ENCODE measurements at regions not wholly inside any gene's neighbourhood (a gene's known extent, or its start where the extent isn't known, plus 50 kb on each side); places are given as distances from the start of the nearest gene placed in this dataset.

GRCh38 chr1:233489411-233489810 is 124.5 kb upstream of the KCNK1 start:
- no peak overlapping the region for H3K9ac ChIP-seq (ENCODE audit: low read length)

GRCh38 chr1:233490488-233490887 is 123.4 kb upstream of the KCNK1 start:
- H3F3A ChIP-seq (ENCODE audit: insufficient read depth, low read length), result no peaks in the 10 kb centered on the region; the same call in 1 of the 2 replicates
- no peak for DNase-seq
- no peaks in the 10 kb centered on the region for H4K20me1 ChIP-seq (ENCODE audit: insufficient read depth, low read length)
- no peaks in the 10 kb centered on the region for H3K36me3 ChIP-seq (replicated peaks; ENCODE audit: insufficient read depth, low read length)
- H3K4me2 ChIP-seq (ENCODE audit: low read depth, low read length), result no peak overlapping the region
- no peak for TF ChIP-seq CTCF (IDR thresholded peaks at IDR 0.05; ENCODE audit: low read length)
- no peak for TF ChIP-seq EZH2 (optimal IDR thresholded peaks at IDR 0.05; ENCODE audit: low read depth, low read length)
- TF ChIP-seq EZH2phosphoT487 (IDR thresholded peaks at IDR 0.05; ENCODE audit: low read length), result no peak
- no peaks in the 10 kb centered on the region for H3K9me3 ChIP-seq (replicated peaks; ENCODE audit: insufficient read depth, low read length)
- H3K9me2 ChIP-seq (replicated peaks; ENCODE audit: insufficient read depth, low read length), result no peaks in the 10 kb centered on the region
- H3K4me1 ChIP-seq (ENCODE audit: low read length), result peaks cover 35% of the 10 kb centered on the region
- no peak overlapping the region for H3K4me3 ChIP-seq (ENCODE audit: low read length)
- H3K9ac ChIP-seq (ENCODE audit: low read length), result no peak overlapping the region
- no peaks in the 10 kb centered on the region for H3K27me3 ChIP-seq (replicated peaks; ENCODE audit: insufficient read depth, low read length)
- no peaks in the 10 kb centered on the region for H3K79me2 ChIP-seq (ENCODE audit: low read length)
- peak overlapping the region; percentile 61; the same call in 1 of the 2 replicates for H3K27ac ChIP-seq (ENCODE audit: low read length)
- H2AFZ ChIP-seq (ENCODE audit: low read length), result 0 out of 2 replicates have a peak overlapping the region, but pooled peaks have one; percentile 5

More at GRCh38 chr1:233489411-233489810, 124.5 kb upstream of the KCNK1 start:
- no peaks in the 10 kb centered on the region; the same call in 1 of the 2 replicates for H3F3A ChIP-seq (ENCODE audit: insufficient read depth, low read length)
- no peak for DNase-seq
- no peaks in the 10 kb centered on the region for H3K79me2 ChIP-seq (ENCODE audit: low read length)
- H2AFZ ChIP-seq (ENCODE audit: low read length), result 0 out of 2 replicates have a peak overlapping the region, but pooled peaks have one; percentile 4
- H3K27me3 ChIP-seq (replicated peaks; ENCODE audit: insufficient read depth, low read length), result no peaks in the 10 kb centered on the region
- no peaks in the 10 kb centered on the region for H3K36me3 ChIP-seq (replicated peaks; ENCODE audit: insufficient read depth, low read length)
- H3K9me3 ChIP-seq (replicated peaks; ENCODE audit: insufficient read depth, low read length), result no peaks in the 10 kb centered on the region
- H4K20me1 ChIP-seq (ENCODE audit: insufficient read depth, low read length), result no peaks in the 10 kb centered on the region
- TF ChIP-seq CTCF (IDR thresholded peaks at IDR 0.05; ENCODE audit: low read length) (no peak), EZH2phosphoT487 (IDR thresholded peaks at IDR 0.05; ENCODE audit: low read length) (no peak), EZH2 (optimal IDR thresholded peaks at IDR 0.05; ENCODE audit: low read depth, low read length) (no peak)
- H3K4me2 ChIP-seq (ENCODE audit: low read depth, low read length), result peak overlapping the region; percentile 2; the same call in 1 of the 2 replicates
- no peak overlapping the region for H3K4me3 ChIP-seq (ENCODE audit: low read length)
- no peaks in the 10 kb centered on the region for H3K9me2 ChIP-seq (replicated peaks; ENCODE audit: insufficient read depth, low read length)
- H3K27ac ChIP-seq (ENCODE audit: low read length), result peak overlapping the region; percentile 61
- peaks cover 35% of the 10 kb centered on the region for H3K4me1 ChIP-seq (ENCODE audit: low read length)

- H3K27ac ChIP-seq (ENCODE audit: low read length), result no peak overlapping the region
- no peak overlapping the region for H3K4me3 ChIP-seq (ENCODE audit: low read length)
- no peaks in the 10 kb centered on the region; the same call in 1 of the 2 replicates for H3F3A ChIP-seq (ENCODE audit: insufficient read depth, low read length)
- no peaks in the 10 kb centered on the region for H3K9me2 ChIP-seq (replicated peaks; ENCODE audit: insufficient read depth, low read length)
- no peak for TF ChIP-seq CTCF (IDR thresholded peaks at IDR 0.05; ENCODE audit: low read length)
- no peak for TF ChIP-seq EZH2 (optimal IDR thresholded peaks at IDR 0.05; ENCODE audit: low read depth, low read length)
- TF ChIP-seq EZH2phosphoT487 (IDR thresholded peaks at IDR 0.05; ENCODE audit: low read length), result no peak
- H3K4me1 ChIP-seq (ENCODE audit: low read length), result peaks cover 35% of the 10 kb centered on the region
- H3K4me2 ChIP-seq (ENCODE audit: low read depth, low read length), result no peak overlapping the region
- no peaks in the 10 kb centered on the region for H4K20me1 ChIP-seq (ENCODE audit: insufficient read depth, low read length)
- H3K27me3 ChIP-seq (replicated peaks; ENCODE audit: insufficient read depth, low read length), result no peaks in the 10 kb centered on the region
- no peaks in the 10 kb centered on the region for H3K9me3 ChIP-seq (replicated peaks; ENCODE audit: insufficient read depth, low read length)
- H3K79me2 ChIP-seq (ENCODE audit: low read length), result no peaks in the 10 kb centered on the region
- DNase-seq, result no peak
- H3K36me3 ChIP-seq (replicated peaks; ENCODE audit: insufficient read depth, low read length), result no peaks in the 10 kb centered on the region
- no peak overlapping the region for H3K9ac ChIP-seq (ENCODE audit: low read length)
- H2AFZ ChIP-seq (ENCODE audit: low read length), result no peak overlapping the region
These were observed 121.8 kb upstream of the KCNK1 start for GRCh38 chr1:233491953-233492620.

Measured in MM.1S (cell line).